SH-SY5Y (cell line): ENCODE measurements at regions not wholly inside any gene's neighbourhood (a gene's known extent, or its start where the extent isn't known, plus 50 kb on each side); places are given as distances from the start of the nearest gene placed in this dataset.

Experiments
- GATA2 ChIP-seq: IDR thresholded peaks from 2 replicates; pipeline ENCODE4 v1.6.1; 2011; ENCODE audit warnings: mild to moderate bottlenecking, low read depth, low read length
- GATA3 ChIP-seq: IDR thresholded peaks from 2 replicates; pipeline ENCODE4 v1.6.1; 2011; ENCODE audit warnings: low read depth, mild to moderate bottlenecking, low read length, moderate library complexity

DNA sequence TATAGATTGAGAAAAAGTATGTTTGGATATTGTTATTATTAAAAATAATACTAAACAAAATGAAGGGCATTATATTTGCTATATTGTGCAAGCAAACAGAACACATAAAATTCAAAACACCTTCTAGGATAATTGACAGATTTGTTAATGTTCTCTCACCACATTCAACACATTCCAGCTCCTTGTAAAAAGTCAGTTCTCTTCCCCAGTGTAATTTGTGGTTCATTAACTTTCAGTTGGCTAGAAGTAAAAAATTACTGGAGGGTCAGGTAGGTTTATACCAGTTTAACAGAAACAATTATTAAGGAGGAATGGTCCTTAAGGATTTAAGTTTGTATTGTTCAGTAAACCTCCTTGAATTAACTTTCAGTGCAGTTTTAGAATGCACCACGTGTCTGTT is 1235.3 kb upstream of the ADGRL2 start:
- TF ChIP-seq GATA3 (no peak), GATA2 (no peak)
